Liver (tissue), 8 donors: ENCODE measurements at regions not wholly inside any gene's neighbourhood (a gene's known extent, or its start where the extent isn't known, plus 50 kb on each side); places are given as distances from the start of the nearest gene placed in this dataset.

Source experiments
- DNase-seq: peaks from one replicate; pipeline ENCODE4 v3.0.0-alpha.2; 2017; ENCODE audit warnings: low spot score
- H3K27ac ChIP-seq, 2 donors: one replicate each; pipeline ENCODE4 v1.7.0; 2013; ENCODE audit warnings: inconsistent platforms in 2 of 2, low read length in 2 of 2, control low read depth in 1 of 2, low read depth in 1 of 2, mild to moderate bottlenecking in 1 of 2
- H3K27me3 ChIP-seq, 4 donors: one replicate each; pipeline versions ENCODE4 v1.6.1 to v1.7.0; 2013; ENCODE audit warnings: low read length in 3 of 4, inconsistent platforms in 1 of 4, mild to moderate bottlenecking in 1 of 4, moderate library complexity in 1 of 4; ENCODE audit not compliant: control insufficient read depth in 4 of 4, insufficient read depth in 4 of 4
- H3K36me3 ChIP-seq, 4 donors: one replicate each; pipeline versions ENCODE4 v1.6.1 to v1.7.0; 2013; ENCODE audit warnings: low read length in 3 of 4, mild to moderate bottlenecking in 3 of 4, low read depth in 1 of 4, moderate library complexity in 1 of 4; ENCODE audit not compliant: control insufficient read depth in 4 of 4, insufficient read depth in 3 of 4
- H3K4me1 ChIP-seq, 4 donors: one replicate each; pipeline versions ENCODE4 v1.6.1 to v1.7.0; 2013; ENCODE audit warnings: low read length in 3 of 4, mild to moderate bottlenecking in 3 of 4, moderate library complexity in 1 of 4; ENCODE audit not compliant: control insufficient read depth in 4 of 4, insufficient read depth in 4 of 4
- H3K4me3 ChIP-seq, 3 donors: one replicate each; pipeline versions ENCODE4 v1.6.1 to v1.7.0; 2013; ENCODE audit warnings: low read length in 3 of 3, control low read depth in 1 of 3, low read depth in 1 of 3, mild to moderate bottlenecking in 1 of 3
- H3K9ac ChIP-seq, 2 donors: one replicate each; pipeline ENCODE4 v1.7.0; 2013; ENCODE audit warnings: low read length in 2 of 2, mild to moderate bottlenecking in 2 of 2, moderate library complexity in 2 of 2, control low read depth in 1 of 2, low read depth in 1 of 2
- H3K9me3 ChIP-seq, 4 donors: one replicate each; pipeline versions ENCODE4 v1.6.1 to v1.7.0; 2013; ENCODE audit warnings: low read length in 3 of 4; ENCODE audit not compliant: control insufficient read depth in 4 of 4
- CTCF ChIP-seq: fragments of 150-350 bp; IDR thresholded peaks from 2 replicates; pipeline ENCODE4 v1.5.1; 2017; ENCODE audit warnings: improper control_type of control experiment, low read depth, low read length; ENCODE audit not compliant: missing input control
- FOXA2 ChIP-seq: IDR thresholded peaks from 2 replicates; pipeline ENCODE4 v1.6.1; 2016; ENCODE audit warnings: antibody characterized with exemption
- GABPA ChIP-seq, 2 donors: IDR thresholded peaks in 1 of 2; conservative IDR thresholded peaks in 1 of 2; 2 replicates each; pipeline ENCODE4 v1.6.1; 2016; ENCODE audit warnings: antibody characterized with exemption in 2 of 2, mild to moderate bottlenecking in 1 of 2, moderate library complexity in 1 of 2
- HNF4A ChIP-seq, 2 donors: conservative IDR thresholded peaks; 2 replicates each; pipeline ENCODE4 v1.6.1; 2016; ENCODE audit warnings: antibody characterized with exemption in 2 of 2, mild to moderate bottlenecking in 2 of 2
- HNF4G ChIP-seq: IDR thresholded peaks from 2 replicates; pipeline ENCODE4 v1.6.1; 2016; ENCODE audit warnings: antibody characterized with exemption
- JUND ChIP-seq, 2 donors: IDR thresholded peaks; 2 replicates each; pipeline ENCODE4 v1.6.1; 2016; ENCODE audit warnings: antibody characterized with exemption in 2 of 2
- MAX ChIP-seq: IDR thresholded peaks from 2 replicates; pipeline ENCODE4 v1.6.1; 2016; ENCODE audit warnings: antibody characterized with exemption
- REST ChIP-seq: IDR thresholded peaks from 2 replicates; pipeline ENCODE4 v1.6.1; 2016; ENCODE audit warnings: antibody characterized with exemption, mild to moderate bottlenecking
- RXRA ChIP-seq, 2 donors: IDR thresholded peaks; 2 replicates each; pipeline ENCODE4 v1.6.1; 2017 to 2018; ENCODE audit warnings: antibody characterized with exemption in 2 of 2, mild to moderate bottlenecking in 1 of 2
- SP1 ChIP-seq: IDR thresholded peaks from 2 replicates; pipeline ENCODE4 v1.6.1; 2018; ENCODE audit warnings: antibody characterized with exemption, mild to moderate bottlenecking
- TAF1 ChIP-seq: conservative IDR thresholded peaks from 2 replicates; pipeline ENCODE4 v1.6.1; 2016; ENCODE audit warnings: antibody characterized with exemption, mild to moderate bottlenecking
- YY1 ChIP-seq: IDR thresholded peaks from 2 replicates; pipeline ENCODE4 v1.6.1; 2016; ENCODE audit warnings: antibody characterized with exemption, mild to moderate bottlenecking
- ZBTB33 ChIP-seq: IDR thresholded peaks from 2 replicates; pipeline ENCODE4 v1.6.1; 2016; ENCODE audit warnings: antibody characterized with exemption
- WGBS: extraction: QIAGEN DNeasy Blood & Tissue Kit; methylation state at CpG from one replicate; pipeline ENCODE4 v1.1.7; 2013; 5-methylcytosine and 5-hydroxymethylcytosine counted together
- donor health status: healthy.
- donor health status: healthy.
- donor health status: healthy.
- donor health status: healthy.
- donor health status: healthy.

GRCh38 chr21:28714777-28715464, 277.8 kb downstream of the LTN1 start:
- no peaks in the 10 kb centered on the region for H3K36me3 ChIP-seq
- WGBS, result 85% methylated on average over 1 of the region's 1 CpG
- H3K9ac ChIP-seq, result no peak overlapping the region
- H3K27me3 ChIP-seq, result no peaks in the 10 kb centered on the region
- no peak for TF ChIP-seq HNF4G
- no peak for TF ChIP-seq RXRA (IDR thresholded peaks at IDR 0.05)
- TF ChIP-seq TAF1, result no peak
- TF ChIP-seq JUND (IDR thresholded peaks at IDR 0.05), result no peak
- no peak for TF ChIP-seq SP1
- TF ChIP-seq REST, result no peak
- no peak for TF ChIP-seq HNF4A (conservative IDR thresholded peaks at IDR 0.05)
- no peak for TF ChIP-seq MAX
- TF ChIP-seq FOXA2, result no peak
- TF ChIP-seq CTCF, result no peak
- TF ChIP-seq ZBTB33, result no peak
- no peak for TF ChIP-seq GABPA (IDR thresholded peaks at IDR 0.05 in 1 of 2, conservative IDR thresholded peaks at IDR 0.05 in 1 of 2)
- no peak for TF ChIP-seq YY1
- H3K9me3 ChIP-seq, result no peaks in the 10 kb centered on the region
- DNase-seq, result no peak
- H3K4me1 ChIP-seq, result no peaks in the 10 kb centered on the region
- no peak overlapping the region for H3K4me3 ChIP-seq
- no peak overlapping the region for H3K27ac ChIP-seq

- no peak for DNase-seq
- Histone ChIP-seq H3K9ac (no peak overlapping the region), H3K27me3 (no peaks in the 10 kb centered on the region), H3K4me1 (no peaks in the 10 kb centered on the region), H3K27ac (no peak overlapping the region), H3K36me3 (no peaks in the 10 kb centered on the region), H3K4me3 (no peak overlapping the region), H3K9me3 (no peaks in the 10 kb centered on the region)
- no peak for TF ChIP-seq GABPA (IDR thresholded peaks at IDR 0.05 in 1 of 2, conservative IDR thresholded peaks at IDR 0.05 in 1 of 2)
Observed at GRCh38 chr21:28712411-28712810, 280.3 kb downstream of the LTN1 start.
